ENCODE measurements at regions not wholly inside any gene's neighbourhood (a gene's known extent, or its start where the extent isn't known, plus 50 kb on each side); places are given as distances from the start of the nearest gene placed in this dataset.

- Mint-ChIP-seq H3K4me1 (no peaks in the 10 kb centered on the region), H3K27me3 (peaks cover 1% of the 10 kb centered on the region), H3K36me3 (no peaks in the 10 kb centered on the region), H3K27ac (no peak overlapping the region), H3K9me3 (no peaks in the 10 kb centered on the region), H3K4me3 (no peak overlapping the region)
Observed at GRCh38 chr20:61105395-61105794, 146.7 kb upstream of the CDH4 start.

GRCh38 chr20:61106438-61106837 lies 145.6 kb upstream of the CDH4 start:
- Mint-ChIP-seq H3K9me3 (no peaks in the 10 kb centered on the region), H3K27ac (no peak overlapping the region), H3K36me3 (no peaks in the 10 kb centered on the region), H3K27me3 (peaks cover 1% of the 10 kb centered on the region), H3K4me3 (no peak overlapping the region), H3K4me1 (no peaks in the 10 kb centered on the region)

GRCh38 chr20:61109221-61109805 lies 142.7 kb upstream of the CDH4 start:
- Mint-ChIP-seq H3K4me3 (no peak overlapping the region), H3K36me3 (no peaks in the 10 kb centered on the region), H3K4me1 (no peaks in the 10 kb centered on the region), H3K27ac (no peak overlapping the region), H3K9me3 (no peaks in the 10 kb centered on the region), H3K27me3 (no peaks in the 10 kb centered on the region)

DNA sequence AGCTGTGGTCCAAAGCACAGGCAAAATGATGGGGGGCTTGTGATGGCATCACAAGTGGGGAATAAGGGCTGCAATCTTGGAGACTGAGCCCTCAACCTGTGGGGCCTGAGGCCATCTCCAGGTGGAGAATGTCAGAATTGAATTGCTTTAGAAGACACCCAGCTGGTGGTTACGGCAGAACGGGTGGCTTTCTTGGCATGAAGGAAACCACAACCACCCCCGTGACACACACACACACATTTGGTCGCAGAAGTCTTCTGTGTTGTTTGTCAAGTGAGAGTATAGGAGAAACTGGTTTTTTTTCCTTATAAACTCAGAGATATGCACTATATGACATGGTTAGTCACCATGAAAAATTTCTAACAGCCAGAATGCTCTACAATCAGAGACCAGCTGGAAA lies 139.5 kb upstream of the CDH4 start:
- Mint-ChIP-seq H3K4me1 (no peaks in the 10 kb centered on the region), H3K27ac (no peak overlapping the region), H3K4me3 (no peak overlapping the region), H3K36me3 (no peaks in the 10 kb centered on the region), H3K9me3 (no peaks in the 10 kb centered on the region), H3K27me3 (no peaks in the 10 kb centered on the region)

DNA sequence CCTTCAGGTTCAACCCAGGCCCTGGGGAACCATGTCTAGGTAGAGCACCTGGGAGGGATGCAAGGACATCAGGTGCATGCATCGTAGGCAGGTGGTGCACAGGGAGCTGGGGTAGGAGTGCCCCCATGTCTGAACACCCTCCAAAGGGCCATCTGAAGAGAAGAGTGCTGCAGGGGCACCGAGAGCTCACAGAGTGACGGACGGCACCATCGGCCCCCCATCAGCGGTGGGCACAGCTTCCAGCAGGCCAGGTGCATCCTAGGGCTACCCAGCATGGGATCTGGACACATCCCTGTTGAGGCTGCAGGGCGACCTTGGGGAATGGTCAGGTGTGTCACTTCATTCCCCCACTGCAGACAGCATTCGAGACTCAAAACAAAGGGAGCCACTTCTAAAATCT lies 138.3 kb upstream of the CDH4 start:
- H3K27ac Mint-ChIP-seq, result no peak overlapping the region
- no peaks in the 10 kb centered on the region for H3K36me3 Mint-ChIP-seq
- H3K9me3 Mint-ChIP-seq, result no peaks in the 10 kb centered on the region
- H3K27me3 Mint-ChIP-seq, result no peaks in the 10 kb centered on the region
- no peaks in the 10 kb centered on the region for H3K4me1 Mint-ChIP-seq
- H3K4me3 Mint-ChIP-seq, result no peak overlapping the region

DNA sequence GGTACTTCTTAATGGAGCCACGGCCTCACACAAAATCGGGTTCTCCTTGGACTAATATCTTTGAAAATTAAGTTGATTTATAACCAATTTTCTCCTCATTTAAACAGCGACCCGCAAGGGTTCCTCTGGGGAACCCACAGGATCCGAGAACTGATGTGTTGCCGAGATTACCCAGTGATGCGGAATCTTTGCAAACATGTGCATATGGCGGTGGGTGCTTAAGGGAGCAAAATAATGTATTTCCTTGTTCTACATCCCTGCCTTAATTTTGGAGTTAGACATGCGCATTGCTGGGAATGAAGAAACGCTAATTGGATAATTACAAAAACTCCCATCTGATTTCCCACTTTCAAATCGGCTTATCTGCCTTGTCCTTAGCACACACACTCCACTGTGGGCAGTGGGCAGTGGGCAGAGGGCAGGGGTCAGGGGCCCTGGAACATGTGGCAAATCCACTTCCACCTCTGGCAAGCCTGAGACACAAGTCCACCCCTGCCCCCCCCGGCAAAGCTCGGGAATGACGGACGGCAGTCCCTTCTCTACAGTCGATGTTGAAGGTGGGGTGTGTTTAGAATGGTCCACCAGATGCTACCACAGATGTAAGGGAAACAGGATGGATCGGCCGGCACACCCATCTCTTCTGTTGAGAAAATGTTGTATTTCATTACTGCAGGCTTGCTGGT lies 137.4 kb upstream of the CDH4 start:
- Mint-ChIP-seq H3K4me3 (no peak overlapping the region), H3K4me1 (peaks cover under 1% of the 10 kb centered on the region), H3K9me3 (no peaks in the 10 kb centered on the region), H3K36me3 (no peaks in the 10 kb centered on the region), H3K27ac (no peak overlapping the region), H3K27me3 (no peaks in the 10 kb centered on the region)

- no peak overlapping the region for H3K27ac Mint-ChIP-seq
- H3K9me3 Mint-ChIP-seq, result no peaks in the 10 kb centered on the region
- H3K4me3 Mint-ChIP-seq, result no peak overlapping the region
- no peaks in the 10 kb centered on the region for H3K27me3 Mint-ChIP-seq
- H3K36me3 Mint-ChIP-seq, result no peaks in the 10 kb centered on the region
- peaks cover 6% of the 10 kb centered on the region for H3K4me1 Mint-ChIP-seq
Observed at GRCh38 chr20:61115364-61116065, 136.5 kb upstream of the CDH4 start.

GRCh38 chr20:61117725-61118124 lies 134.3 kb upstream of the CDH4 start:
- Mint-ChIP-seq H3K36me3 (no peaks in the 10 kb centered on the region), H3K4me1 (peaks cover 10% of the 10 kb centered on the region), H3K27ac (no peak overlapping the region), H3K4me3 (no peak overlapping the region), H3K27me3 (no peaks in the 10 kb centered on the region), H3K9me3 (no peaks in the 10 kb centered on the region)

GRCh38 chr20:61118429-61119224 lies 133.4 kb upstream of the CDH4 start:
- no peaks in the 10 kb centered on the region for H3K27me3 Mint-ChIP-seq
- no peaks in the 10 kb centered on the region for H3K9me3 Mint-ChIP-seq
- peaks cover 10% of the 10 kb centered on the region for H3K4me1 Mint-ChIP-seq
- no peak overlapping the region for H3K4me3 Mint-ChIP-seq
- H3K27ac Mint-ChIP-seq, result no peak overlapping the region
- no peaks in the 10 kb centered on the region for H3K36me3 Mint-ChIP-seq

GRCh38 chr20:61119273-61119672 lies 132.8 kb upstream of the CDH4 start:
- no peaks in the 10 kb centered on the region for H3K27me3 Mint-ChIP-seq
- H3K4me1 Mint-ChIP-seq, result peaks cover 10% of the 10 kb centered on the region
- no peak overlapping the region for H3K4me3 Mint-ChIP-seq
- H3K9me3 Mint-ChIP-seq, result no peaks in the 10 kb centered on the region
- H3K27ac Mint-ChIP-seq, result no peak overlapping the region
- no peaks in the 10 kb centered on the region for H3K36me3 Mint-ChIP-seq

- peaks cover 10% of the 10 kb centered on the region for H3K4me1 Mint-ChIP-seq
- H3K27me3 Mint-ChIP-seq, result no peaks in the 10 kb centered on the region
- no peaks in the 10 kb centered on the region for H3K9me3 Mint-ChIP-seq
- H3K36me3 Mint-ChIP-seq, result no peaks in the 10 kb centered on the region
- no peak overlapping the region for H3K4me3 Mint-ChIP-seq
- H3K27ac Mint-ChIP-seq, result no peak overlapping the region
Observed at GRCh38 chr20:61119794-61120410, 132.2 kb upstream of the CDH4 start.

GRCh38 chr20:61120595-61121515 lies 131.2 kb upstream of the CDH4 start:
- Mint-ChIP-seq H3K27ac (no peak overlapping the region), H3K9me3 (no peaks in the 10 kb centered on the region), H3K4me3 (no peak overlapping the region), H3K27me3 (no peaks in the 10 kb centered on the region), H3K36me3 (no peaks in the 10 kb centered on the region), H3K4me1 (peaks cover 10% of the 10 kb centered on the region)

- Mint-ChIP-seq H3K27ac (no peak overlapping the region), H3K27me3 (no peaks in the 10 kb centered on the region), H3K4me1 (peaks cover 10% of the 10 kb centered on the region), H3K36me3 (no peaks in the 10 kb centered on the region), H3K9me3 (no peaks in the 10 kb centered on the region), H3K4me3 (no peak overlapping the region)
Observed at GRCh38 chr20:61121661-61122060, 130.4 kb upstream of the CDH4 start.

GRCh38 chr20:61123286-61123685 lies 128.8 kb upstream of the CDH4 start:
- Mint-ChIP-seq H3K36me3 (no peaks in the 10 kb centered on the region), H3K4me3 (no peak overlapping the region), H3K4me1 (peaks cover 10% of the 10 kb centered on the region), H3K27me3 (no peaks in the 10 kb centered on the region), H3K9me3 (no peaks in the 10 kb centered on the region), H3K27ac (no peak overlapping the region)
